Liver (tissue), 8 donors: ENCODE measurements at regions not wholly inside any gene's neighbourhood (a gene's known extent, or its start where the extent isn't known, plus 50 kb on each side); places are given as distances from the start of the nearest gene placed in this dataset.

Experiments used
- DNase-seq: peaks from one replicate; pipeline ENCODE4 v3.0.0-alpha.2; 2017; ENCODE audit warnings: low spot score
- H3K27ac ChIP-seq, 2 donors: one replicate each; pipeline ENCODE4 v1.7.0; 2013; ENCODE audit warnings: inconsistent platforms in 2 of 2, low read length in 2 of 2, control low read depth in 1 of 2, low read depth in 1 of 2, mild to moderate bottlenecking in 1 of 2
- H3K27me3 ChIP-seq, 4 donors: one replicate each; pipeline versions ENCODE4 v1.6.1 to v1.7.0; 2013; ENCODE audit warnings: low read length in 3 of 4, inconsistent platforms in 1 of 4, mild to moderate bottlenecking in 1 of 4, moderate library complexity in 1 of 4; ENCODE audit not compliant: control insufficient read depth in 4 of 4, insufficient read depth in 4 of 4
- H3K36me3 ChIP-seq, 4 donors: one replicate each; pipeline versions ENCODE4 v1.6.1 to v1.7.0; 2013; ENCODE audit warnings: low read length in 3 of 4, mild to moderate bottlenecking in 3 of 4, low read depth in 1 of 4, moderate library complexity in 1 of 4; ENCODE audit not compliant: control insufficient read depth in 4 of 4, insufficient read depth in 3 of 4
- H3K4me1 ChIP-seq, 4 donors: one replicate each; pipeline versions ENCODE4 v1.6.1 to v1.7.0; 2013; ENCODE audit warnings: low read length in 3 of 4, mild to moderate bottlenecking in 3 of 4, moderate library complexity in 1 of 4; ENCODE audit not compliant: control insufficient read depth in 4 of 4, insufficient read depth in 4 of 4
- H3K4me3 ChIP-seq, 3 donors: one replicate each; pipeline versions ENCODE4 v1.6.1 to v1.7.0; 2013; ENCODE audit warnings: low read length in 3 of 3, control low read depth in 1 of 3, low read depth in 1 of 3, mild to moderate bottlenecking in 1 of 3
- H3K9ac ChIP-seq, 2 donors: one replicate each; pipeline ENCODE4 v1.7.0; 2013; ENCODE audit warnings: low read length in 2 of 2, mild to moderate bottlenecking in 2 of 2, moderate library complexity in 2 of 2, control low read depth in 1 of 2, low read depth in 1 of 2
- H3K9me3 ChIP-seq, 4 donors: one replicate each; pipeline versions ENCODE4 v1.6.1 to v1.7.0; 2013; ENCODE audit warnings: low read length in 3 of 4; ENCODE audit not compliant: control insufficient read depth in 4 of 4
- ATF3 ChIP-seq: IDR thresholded peaks from 2 replicates; pipeline ENCODE4 v1.6.1; 2016; ENCODE audit warnings: antibody characterized with exemption
- CTCF ChIP-seq: fragments of 150-350 bp; IDR thresholded peaks from 2 replicates; pipeline ENCODE4 v1.5.1; 2017; ENCODE audit warnings: improper control_type of control experiment, low read depth, low read length; ENCODE audit not compliant: missing input control
- EGR1 ChIP-seq, 2 donors: IDR thresholded peaks; 2 replicates each; pipeline ENCODE4 v1.6.1; 2016 to 2018; ENCODE audit warnings: antibody characterized with exemption in 2 of 2, low read depth in 2 of 2
- FOXA1 ChIP-seq: IDR thresholded peaks from 2 replicates; pipeline ENCODE4 v1.6.1; 2016; ENCODE audit warnings: antibody characterized with exemption
- FOXA2 ChIP-seq: IDR thresholded peaks from 2 replicates; pipeline ENCODE4 v1.6.1; 2016; ENCODE audit warnings: antibody characterized with exemption
- GABPA ChIP-seq, 2 donors: IDR thresholded peaks in 1 of 2; conservative IDR thresholded peaks in 1 of 2; 2 replicates each; pipeline ENCODE4 v1.6.1; 2016; ENCODE audit warnings: antibody characterized with exemption in 2 of 2, mild to moderate bottlenecking in 1 of 2, moderate library complexity in 1 of 2
- HNF4A ChIP-seq, 2 donors: conservative IDR thresholded peaks; 2 replicates each; pipeline ENCODE4 v1.6.1; 2016; ENCODE audit warnings: antibody characterized with exemption in 2 of 2, mild to moderate bottlenecking in 2 of 2
- HNF4G ChIP-seq: IDR thresholded peaks from 2 replicates; pipeline ENCODE4 v1.6.1; 2016; ENCODE audit warnings: antibody characterized with exemption
- JUND ChIP-seq, 2 donors: IDR thresholded peaks; 2 replicates each; pipeline ENCODE4 v1.6.1; 2016; ENCODE audit warnings: antibody characterized with exemption in 2 of 2
- MAX ChIP-seq: IDR thresholded peaks from 2 replicates; pipeline ENCODE4 v1.6.1; 2016; ENCODE audit warnings: antibody characterized with exemption
- NR2F2 ChIP-seq: IDR thresholded peaks from 2 replicates; pipeline ENCODE4 v1.6.1; 2016; ENCODE audit warnings: antibody characterized with exemption
- RAD21 ChIP-seq, 2 donors: IDR thresholded peaks; 2 replicates each; pipeline ENCODE4 v1.6.1; 2016; ENCODE audit warnings: antibody characterized with exemption in 2 of 2, mild to moderate bottlenecking in 2 of 2
- REST ChIP-seq: IDR thresholded peaks from 2 replicates; pipeline ENCODE4 v1.6.1; 2016; ENCODE audit warnings: antibody characterized with exemption, mild to moderate bottlenecking
- RXRA ChIP-seq, 2 donors: IDR thresholded peaks; 2 replicates each; pipeline ENCODE4 v1.6.1; 2017 to 2018; ENCODE audit warnings: antibody characterized with exemption in 2 of 2, mild to moderate bottlenecking in 1 of 2
- SP1 ChIP-seq: IDR thresholded peaks from 2 replicates; pipeline ENCODE4 v1.6.1; 2018; ENCODE audit warnings: antibody characterized with exemption, mild to moderate bottlenecking
- TAF1 ChIP-seq: conservative IDR thresholded peaks from 2 replicates; pipeline ENCODE4 v1.6.1; 2016; ENCODE audit warnings: antibody characterized with exemption, mild to moderate bottlenecking
- YY1 ChIP-seq: IDR thresholded peaks from 2 replicates; pipeline ENCODE4 v1.6.1; 2016; ENCODE audit warnings: antibody characterized with exemption, mild to moderate bottlenecking
- ZBTB33 ChIP-seq: IDR thresholded peaks from 2 replicates; pipeline ENCODE4 v1.6.1; 2016; ENCODE audit warnings: antibody characterized with exemption
- WGBS: extraction: QIAGEN DNeasy Blood & Tissue Kit; methylation state at CpG from one replicate; pipeline ENCODE4 v1.1.7; 2013; 5-methylcytosine and 5-hydroxymethylcytosine counted together
- donor health status: healthy.
- donor health status: healthy.
- donor health status: healthy.
- donor health status: healthy.
- donor health status: healthy.

- no peak for TF ChIP-seq REST
- TF ChIP-seq RXRA (IDR thresholded peaks at IDR 0.05) = no peak
- TF ChIP-seq HNF4G = no peak
- TF ChIP-seq EGR1 (IDR thresholded peaks at IDR 0.05; ENCODE audit: low read depth in 2 of 2) = no peak
Measured at GRCh38 chr4:36900446-36900987, 344.0 kb upstream of the NWD2 start (continued).

GRCh38 chr4:36904823-36905222 lies 339.7 kb upstream of the NWD2 start:
- WGBS = 93% methylated on average over 3 of the region's 3 CpGs
- Histone ChIP-seq H3K27me3 (no peaks in the 10 kb centered on the region), H3K4me1 (no peaks in the 10 kb centered on the region), H3K9ac (no peak overlapping the region), H3K9me3 (no peaks in the 10 kb centered on the region), H3K36me3 (no peaks in the 10 kb centered on the region), H3K27ac (no peak overlapping the region), H3K4me3 (no peak overlapping the region)
- DNase-seq = no peak
- TF ChIP-seq HNF4A (conservative IDR thresholded peaks at IDR 0.05) = no peak

GRCh38 chr4:36914106-36914505 lies 330.4 kb upstream of the NWD2 start:
- TF ChIP-seq RAD21 (IDR thresholded peaks at IDR 0.05) (no peak), SP1 (no peak), EGR1 (IDR thresholded peaks at IDR 0.05; ENCODE audit: low read depth in 2 of 2) (no peak), GABPA (IDR thresholded peaks at IDR 0.05 in 1 of 2, conservative IDR thresholded peaks at IDR 0.05 in 1 of 2) (no peak), HNF4G (no peak), REST (no peak), NR2F2 (no peak), YY1 (no peak), TAF1 (no peak), FOXA1 (no peak), RXRA (IDR thresholded peaks at IDR 0.05) (no peak), CTCF (no peak), JUND (IDR thresholded peaks at IDR 0.05) (no peak), MAX (no peak), FOXA2 (no peak), ZBTB33 (no peak), HNF4A (conservative IDR thresholded peaks at IDR 0.05) (no peak), ATF3 (no peak)
- Histone ChIP-seq H3K36me3 (no peaks in the 10 kb centered on the region), H3K27ac (no peak overlapping the region), H3K9me3 (no peaks in the 10 kb centered on the region), H3K9ac (no peak overlapping the region), H3K4me1 (no peaks in the 10 kb centered on the region), H3K27me3 (peaks cover 0 to 3% (median 0%) of the 10 kb centered on the region in 4 donors), H3K4me3 (no peak overlapping the region)
- DNase-seq = no peak
- WGBS = 80% methylated on average over 5 of the region's 5 CpGs
